GM21528 (cell line): ENCODE measurements at regions not wholly inside any gene's neighbourhood (a gene's known extent, or its start where the extent isn't known, plus 50 kb on each side); places are given as distances from the start of the nearest gene placed in this dataset.
"Not testable (repeated sequence)": the region's sequence is repeated elsewhere in the genome, so short reads cannot be mapped to it uniquely, and the experiment has no call there.

Source experiments
- ATAC-seq: cut with Tn5 transposase; IDR thresholded peaks from one replicate; pipeline ENCODE4 v1.9.1; 2021; ENCODE audit warnings: mild to moderate bottlenecking, moderate library complexity; ENCODE audit not compliant: unreplicated experiment, low FRiP score

GRCh38 chr14:71773898-71774481 lies 158.2 kb upstream of the RGS6 start:
- no peak for ATAC-seq

DNA sequence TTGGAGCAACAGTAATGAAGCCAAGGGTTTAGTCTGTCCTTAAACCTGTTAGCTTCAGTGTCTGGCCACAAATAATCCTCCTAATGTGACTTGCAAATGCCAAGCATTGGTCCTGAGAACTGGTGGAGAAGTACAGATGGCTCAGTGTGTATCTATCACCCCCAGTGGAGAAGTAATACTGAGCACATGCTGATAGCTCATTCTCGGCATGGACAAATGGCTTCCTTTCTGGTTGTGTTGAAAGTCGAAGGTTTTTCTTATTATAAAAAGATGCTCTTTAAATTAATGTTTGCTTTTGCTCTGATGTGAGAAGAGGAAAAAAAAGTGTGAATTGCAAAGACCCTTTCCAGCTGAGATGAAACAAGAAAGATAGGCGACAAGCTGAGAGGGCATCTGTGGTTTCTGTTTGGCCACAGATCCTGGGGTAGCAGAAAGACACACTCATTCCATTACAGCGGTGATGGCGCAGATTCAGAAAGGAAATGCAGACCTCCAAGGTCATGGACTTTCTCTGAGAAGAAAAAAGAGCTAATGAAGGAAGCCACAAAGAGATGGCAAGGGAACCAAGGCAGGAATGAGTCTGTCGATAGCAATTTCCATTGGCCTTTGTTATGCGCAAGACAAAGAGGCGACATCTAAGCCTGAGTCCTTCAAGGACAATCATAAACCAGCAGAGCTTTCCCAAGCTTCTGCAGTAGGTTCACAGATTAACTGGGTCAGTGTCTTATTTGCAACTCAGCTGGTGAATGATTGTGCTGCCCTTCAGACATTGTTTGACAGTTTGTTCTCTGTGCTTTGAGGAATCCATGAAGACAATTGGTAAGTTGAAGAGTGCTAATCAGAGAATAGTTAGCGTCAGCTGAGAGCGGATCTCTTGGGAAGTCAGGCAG lies 155.5 kb upstream of the RGS6 start:
- ATAC-seq, result no peak

- no peak for ATAC-seq
These were observed 152.2 kb upstream of the RGS6 start for GRCh38 chr14:71780075-71780474.

GRCh38 chr14:71780822-71781221 lies 151.4 kb upstream of the RGS6 start:
- no peak for ATAC-seq

GRCh38 chr14:71783088-71783487 lies 149.1 kb upstream of the RGS6 start:
- no peak for ATAC-seq

DNA sequence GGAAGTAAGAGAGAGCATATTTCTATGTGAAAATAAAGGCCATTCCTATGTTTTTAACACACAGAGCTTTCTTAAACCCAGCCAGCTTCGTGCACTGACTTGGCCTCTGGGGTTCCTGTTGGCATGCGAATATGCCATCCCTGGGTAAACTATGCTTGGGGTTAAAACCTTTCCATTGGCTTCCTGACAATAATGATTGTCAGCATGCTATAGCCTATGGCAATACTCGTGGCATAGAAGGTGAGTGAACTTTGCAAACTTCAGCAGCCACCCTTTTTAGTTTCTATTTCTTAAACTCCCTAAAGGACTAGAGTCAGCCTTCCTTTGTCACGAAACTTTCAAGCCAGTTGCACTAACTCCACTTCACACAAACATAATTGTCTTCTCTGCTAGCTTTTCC lies 148.4 kb upstream of the RGS6 start:
- ATAC-seq, result no peak

GRCh38 chr14:71789005-71789404 lies 143.2 kb upstream of the RGS6 start:
- ATAC-seq, result no peak

GRCh38 chr14:71799841-71800240 lies 132.4 kb upstream of the RGS6 start:
- ATAC-seq, result no peak

GRCh38 chr14:71800878-71801277 lies 131.4 kb upstream of the RGS6 start:
- no peak for ATAC-seq

- ATAC-seq, result no peak
These were observed 128.5 kb upstream of the RGS6 start for GRCh38 chr14:71803539-71804260.

DNA sequence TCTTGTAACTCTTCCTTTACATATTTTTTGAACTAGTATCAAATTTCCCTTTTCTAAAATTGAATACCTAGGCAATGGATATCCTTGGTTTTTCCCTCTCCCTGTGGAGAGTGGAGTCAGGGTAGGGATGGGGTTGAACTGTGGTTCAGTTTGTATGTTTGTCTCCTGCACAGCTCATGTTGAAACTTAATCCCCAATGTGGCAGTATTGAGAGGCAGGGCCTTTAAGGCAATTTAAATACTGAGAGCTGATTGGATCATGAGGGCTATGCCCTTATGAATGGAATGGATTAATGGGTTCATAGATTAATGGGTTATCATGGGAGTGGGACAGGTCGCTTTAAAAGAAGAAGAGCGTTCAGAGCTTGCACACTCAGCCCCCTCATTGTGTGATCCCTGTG lies 127.2 kb upstream of the RGS6 start:
- no peak for ATAC-seq

DNA sequence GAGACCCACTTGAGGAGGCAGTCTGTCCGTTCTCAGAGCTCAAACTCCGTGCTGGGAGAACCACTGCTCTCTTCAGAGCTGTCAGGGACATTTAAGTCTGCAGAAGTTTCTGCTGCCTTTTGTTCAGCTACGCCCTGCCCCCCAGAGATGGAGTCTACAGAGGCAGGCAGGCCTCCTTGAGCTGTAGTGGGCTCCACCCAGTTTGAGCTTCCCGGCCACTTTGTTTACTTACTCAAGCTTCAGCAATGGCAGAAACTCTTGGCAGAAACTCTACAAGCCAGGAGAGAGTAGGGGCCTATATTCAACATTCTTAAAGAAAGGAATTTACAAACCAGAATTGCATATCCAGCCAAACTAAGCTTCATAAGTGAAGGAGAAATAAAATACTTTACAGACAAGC lies 125.2 kb upstream of the RGS6 start:
- not testable (repeated sequence) for ATAC-seq

DNA sequence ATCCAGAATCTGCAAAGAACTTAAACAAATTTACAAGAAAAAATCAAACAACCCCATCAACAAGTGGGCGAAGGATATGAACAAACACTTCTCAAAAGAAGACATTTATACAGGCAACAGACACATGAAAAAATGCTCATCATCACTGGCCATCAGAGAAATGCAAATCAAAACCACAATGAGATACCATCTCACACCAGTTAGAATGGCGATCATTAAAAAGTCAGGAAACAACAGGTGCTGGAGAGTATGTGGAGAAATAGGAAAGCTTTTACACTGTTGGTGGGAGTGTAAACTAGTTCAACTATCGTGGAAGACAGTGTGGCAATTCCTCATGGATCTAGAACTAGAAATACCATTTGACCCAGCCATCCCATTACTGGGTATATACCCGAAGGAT lies 121.4 kb upstream of the RGS6 start:
- ATAC-seq, result not testable (repeated sequence)

DNA sequence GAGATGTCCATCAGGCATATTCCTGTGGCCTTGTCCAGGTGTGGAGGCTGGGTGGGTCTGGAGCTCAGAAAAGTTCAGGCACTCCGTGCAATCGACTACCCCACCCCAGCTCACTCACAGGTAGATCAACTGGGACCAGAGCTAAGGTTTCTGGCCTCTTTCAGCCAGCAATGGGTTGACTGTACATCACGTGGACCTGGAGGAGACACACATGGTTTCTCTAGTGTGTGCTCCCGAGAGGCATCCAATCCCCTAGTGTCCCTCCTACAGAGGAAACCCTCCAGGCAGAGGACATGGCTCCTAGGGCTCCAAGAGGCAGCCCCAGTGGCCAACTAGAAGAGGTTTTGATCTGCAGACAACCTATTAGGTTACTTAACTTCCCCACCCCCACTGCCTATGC lies 119.5 kb upstream of the RGS6 start:
- ATAC-seq, result no peak

- no peak for ATAC-seq
These were observed 117.1 kb upstream of the RGS6 start for GRCh38 chr14:71815110-71815509.

DNA sequence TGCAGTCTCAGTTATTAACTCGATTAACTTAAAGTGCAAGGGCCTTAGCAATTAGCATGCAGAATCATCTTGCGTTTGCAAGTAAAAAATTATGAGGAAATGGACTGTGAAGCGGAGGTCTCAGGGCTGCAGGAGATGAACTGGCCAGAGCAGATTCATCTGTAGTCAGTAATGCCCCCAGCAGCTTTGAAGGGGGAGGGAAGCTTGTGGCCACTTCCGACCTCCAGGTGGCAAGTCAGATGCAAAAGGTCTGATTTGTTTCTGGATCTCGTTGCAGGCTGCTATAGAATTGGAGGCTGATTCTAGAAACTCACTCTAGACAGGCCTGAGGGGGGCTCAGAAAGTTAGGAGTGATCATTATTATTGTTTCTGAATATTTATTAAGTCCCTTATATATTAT lies 107.4 kb upstream of the RGS6 start:
- no peak for ATAC-seq

GRCh38 chr14:71833476-71833875 lies 98.8 kb upstream of the RGS6 start:
- no peak for ATAC-seq

GRCh38 chr14:71834284-71835204 lies 97.7 kb upstream of the RGS6 start:
- no peak for ATAC-seq

DNA sequence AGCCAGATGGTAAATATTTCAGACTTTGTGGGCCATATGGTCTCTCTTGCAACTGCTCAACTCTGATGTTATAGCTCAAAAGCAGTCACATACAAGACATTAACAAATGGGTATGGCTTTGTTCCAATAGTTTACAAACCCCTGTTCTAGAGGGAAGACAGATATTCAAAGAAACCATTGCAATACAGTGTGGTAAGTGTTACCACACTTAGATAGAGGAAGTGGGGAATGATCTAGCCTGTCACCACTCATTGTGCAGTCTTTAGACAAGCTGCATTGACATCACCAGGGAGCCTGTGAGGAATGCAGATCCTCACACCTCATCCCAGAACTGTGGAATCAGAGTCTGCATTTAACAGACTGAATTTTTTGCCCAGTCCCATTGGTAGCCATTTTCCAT lies 80.0 kb upstream of the RGS6 start:
- no peak for ATAC-seq

GRCh38 chr14:71855399-71856036 lies 76.7 kb upstream of the RGS6 start:
- no peak for ATAC-seq
